ENCODE measurements at regions not wholly inside any gene's neighbourhood (a gene's known extent, or its start where the extent isn't known, plus 50 kb on each side); places are given as distances from the start of the nearest gene placed in this dataset.

DNA sequence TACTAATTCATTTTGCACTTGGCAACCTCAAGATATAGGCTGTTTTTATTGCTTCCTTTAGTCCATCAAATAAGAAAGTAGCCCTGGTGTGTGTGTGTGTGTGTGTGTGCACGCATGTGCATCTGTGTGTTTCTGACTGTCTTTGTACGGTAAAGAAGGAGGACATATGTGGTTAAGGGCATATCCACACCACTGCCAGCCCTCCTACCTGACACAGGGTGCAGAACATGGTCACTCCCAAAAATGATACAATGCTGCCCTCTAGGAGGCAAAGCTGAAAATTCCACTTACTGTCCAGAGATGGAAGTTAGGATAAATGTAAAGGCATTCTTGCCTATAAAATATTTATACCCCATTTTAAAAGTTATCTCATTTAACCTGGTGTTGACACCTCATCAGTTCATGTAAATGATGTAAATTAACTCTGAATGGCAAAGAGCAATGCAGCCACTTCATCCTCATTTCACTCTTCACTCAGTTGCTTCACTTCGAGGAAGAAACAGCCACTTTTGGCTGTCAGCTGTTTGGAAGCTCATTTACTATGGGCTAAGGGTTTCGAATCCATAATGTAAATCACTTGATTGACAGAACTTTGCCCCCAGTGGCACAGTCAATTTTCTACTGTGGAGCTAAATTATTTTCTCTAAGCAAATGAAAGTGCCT is 83.1 kb upstream of the MTNR1B start:
- TF ChIP-seq SP1 (IDR thresholded peaks at IDR 0.05) (no peak), YY1 (IDR thresholded peaks at IDR 0.05) (no peak), RXRA (IDR thresholded peaks at IDR 0.05) (no peak), TAF1 (conservative IDR thresholded peaks at IDR 0.05) (no peak), RAD21 (IDR thresholded peaks at IDR 0.05) (peak; percentile 87 to 90), FOXA1 (IDR thresholded peaks at IDR 0.05) (no peak)
- TF ChIP-seq, protein P1, sequence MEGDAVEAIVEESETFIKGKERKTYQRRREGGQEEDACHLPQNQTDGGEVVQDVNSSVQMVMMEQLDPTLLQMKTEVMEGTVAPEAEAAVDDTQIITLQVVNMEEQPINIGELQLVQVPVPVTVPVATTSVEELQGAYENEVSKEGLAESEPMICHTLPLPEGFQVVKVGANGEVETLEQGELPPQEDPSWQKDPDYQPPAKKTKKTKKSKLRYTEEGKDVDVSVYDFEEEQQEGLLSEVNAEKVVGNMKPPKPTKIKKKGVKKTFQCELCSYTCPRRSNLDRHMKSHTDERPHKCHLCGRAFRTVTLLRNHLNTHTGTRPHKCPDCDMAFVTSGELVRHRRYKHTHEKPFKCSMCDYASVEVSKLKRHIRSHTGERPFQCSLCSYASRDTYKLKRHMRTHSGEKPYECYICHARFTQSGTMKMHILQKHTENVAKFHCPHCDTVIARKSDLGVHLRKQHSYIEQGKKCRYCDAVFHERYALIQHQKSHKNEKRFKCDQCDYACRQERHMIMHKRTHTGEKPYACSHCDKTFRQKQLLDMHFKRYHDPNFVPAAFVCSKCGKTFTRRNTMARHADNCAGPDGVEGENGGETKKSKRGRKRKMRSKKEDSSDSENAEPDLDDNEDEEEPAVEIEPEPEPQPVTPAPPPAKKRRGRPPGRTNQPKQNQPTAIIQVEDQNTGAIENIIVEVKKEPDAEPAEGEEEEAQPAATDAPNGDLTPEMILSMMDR (IDR thresholded peaks at IDR 0.05; ENCODE audit: low read depth, low read length, missing input control) = peak; percentile 72
- TF ChIP-seq, protein P2, sequence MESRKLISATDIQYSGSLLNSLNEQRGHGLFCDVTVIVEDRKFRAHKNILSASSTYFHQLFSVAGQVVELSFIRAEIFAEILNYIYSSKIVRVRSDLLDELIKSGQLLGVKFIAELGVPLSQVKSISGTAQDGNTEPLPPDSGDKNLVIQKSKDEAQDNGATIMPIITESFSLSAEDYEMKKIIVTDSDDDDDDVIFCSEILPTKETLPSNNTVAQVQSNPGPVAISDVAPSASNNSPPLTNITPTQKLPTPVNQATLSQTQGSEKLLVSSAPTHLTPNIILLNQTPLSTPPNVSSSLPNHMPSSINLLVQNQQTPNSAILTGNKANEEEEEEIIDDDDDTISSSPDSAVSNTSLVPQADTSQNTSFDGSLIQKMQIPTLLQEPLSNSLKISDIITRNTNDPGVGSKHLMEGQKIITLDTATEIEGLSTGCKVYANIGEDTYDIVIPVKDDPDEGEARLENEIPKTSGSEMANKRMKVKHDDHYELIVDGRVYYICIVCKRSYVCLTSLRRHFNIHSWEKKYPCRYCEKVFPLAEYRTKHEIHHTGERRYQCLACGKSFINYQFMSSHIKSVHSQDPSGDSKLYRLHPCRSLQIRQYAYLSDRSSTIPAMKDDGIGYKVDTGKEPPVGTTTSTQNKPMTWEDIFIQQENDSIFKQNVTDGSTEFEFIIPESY (IDR thresholded peaks at IDR 0.05) = no peak
- TF ChIP-seq, protein P3, sequence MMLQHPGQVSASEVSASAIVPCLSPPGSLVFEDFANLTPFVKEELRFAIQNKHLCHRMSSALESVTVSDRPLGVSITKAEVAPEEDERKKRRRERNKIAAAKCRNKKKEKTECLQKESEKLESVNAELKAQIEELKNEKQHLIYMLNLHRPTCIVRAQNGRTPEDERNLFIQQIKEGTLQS (IDR thresholded peaks at IDR 0.05) = no peak
- TF ChIP-seq, protein P4, sequence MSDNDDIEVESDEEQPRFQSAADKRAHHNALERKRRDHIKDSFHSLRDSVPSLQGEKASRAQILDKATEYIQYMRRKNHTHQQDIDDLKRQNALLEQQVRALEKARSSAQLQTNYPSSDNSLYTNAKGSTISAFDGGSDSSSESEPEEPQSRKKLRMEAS (IDR thresholded peaks at IDR 0.05) = no peak

Data from liver (tissue), 3 donors.